Esophagus squamous epithelium (tissue), 4 donors: ENCODE measurements at regions not wholly inside any gene's neighbourhood (a gene's known extent, or its start where the extent isn't known, plus 50 kb on each side); places are given as distances from the start of the nearest gene placed in this dataset.

Source experiments
- CTCF ChIP-seq, 6 experiments: fragments of 450-650 bp in 4 of 6; fragments of 200-600 bp in 2 of 6; sonication (generic) in 2 of 6; IDR thresholded peaks; one replicate each; pipeline ENCODE4 v1.5.1; 2016 to 2019; ENCODE audit warnings: antibody characterized with exemption in 6 of 6, mild to moderate bottlenecking in 4 of 6, moderate library complexity in 4 of 6
- POLR2A ChIP-seq, 4 donors: fragments of 450-650 bp; IDR thresholded peaks; one replicate each; pipeline ENCODE4 v1.6.1; 2017; ENCODE audit warnings: antibody characterized with exemption in 4 of 4, mild to moderate bottlenecking in 4 of 4, moderate library complexity in 3 of 4

GRCh38 chr13:79765331-79765730, 284.4 kb downstream of the NDFIP2 start:
- TF ChIP-seq CTCF (IDR thresholded peaks at IDR 0.05) (no peak), POLR2A (IDR thresholded peaks at IDR 0.05) (no peak)
